GM11168 (cell line): ENCODE measurements at regions not wholly inside any gene's neighbourhood (a gene's known extent, or its start where the extent isn't known, plus 50 kb on each side); places are given as distances from the start of the nearest gene placed in this dataset.

ENCODE experiments used
- in situ Hi-C: fragments of 300-500 bp; cut with MboI; formaldehyde crosslinking; loops from one replicate; pipeline ENCODE4 v1.12.0; 2022; ENCODE audit warnings: low sequenced_read_pairs; ENCODE audit not compliant: unreplicated experiment

DNA sequence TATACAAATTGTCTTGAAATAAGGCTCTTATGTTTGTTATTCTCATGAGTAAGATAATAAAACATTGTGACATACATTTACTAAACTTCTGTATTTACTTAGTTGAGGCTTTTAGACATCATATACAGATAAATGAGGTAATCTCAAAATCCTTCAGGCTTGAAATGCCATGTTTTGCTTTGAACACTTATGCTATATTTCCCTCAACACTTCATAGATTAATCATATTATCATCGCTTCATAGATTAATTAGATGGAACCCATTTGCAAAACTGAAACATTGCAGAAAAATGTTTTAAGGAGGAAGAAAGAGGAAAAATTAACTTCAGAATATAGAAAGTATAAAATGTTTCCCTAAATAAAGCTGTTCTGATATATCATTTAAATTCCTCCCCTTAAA is 165.0 kb upstream of the CNTNAP2 start:
- in situ Hi-C loops = no loop called here

DNA sequence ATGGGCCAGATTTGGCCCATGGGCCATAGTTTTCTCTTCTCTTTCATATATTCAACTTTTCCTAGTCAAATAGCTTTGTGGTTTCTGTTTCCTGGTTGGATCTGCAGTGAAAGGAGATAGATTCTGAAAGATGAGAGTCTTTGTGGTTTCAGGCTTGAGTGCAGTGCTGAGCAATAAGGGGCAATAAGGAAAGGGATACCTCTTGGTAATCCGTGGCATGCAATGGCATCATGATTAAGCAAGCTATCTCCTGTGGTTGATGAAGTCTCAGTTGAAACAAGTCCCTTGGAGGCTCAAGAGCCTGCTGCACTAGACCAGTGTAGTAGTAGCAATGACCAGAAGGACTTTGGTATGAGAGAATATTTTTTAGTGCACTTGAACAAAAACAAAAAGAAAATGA is 187.7 kb upstream of the CNTNAP2 start:
- in situ Hi-C loops = no loop called here

DNA sequence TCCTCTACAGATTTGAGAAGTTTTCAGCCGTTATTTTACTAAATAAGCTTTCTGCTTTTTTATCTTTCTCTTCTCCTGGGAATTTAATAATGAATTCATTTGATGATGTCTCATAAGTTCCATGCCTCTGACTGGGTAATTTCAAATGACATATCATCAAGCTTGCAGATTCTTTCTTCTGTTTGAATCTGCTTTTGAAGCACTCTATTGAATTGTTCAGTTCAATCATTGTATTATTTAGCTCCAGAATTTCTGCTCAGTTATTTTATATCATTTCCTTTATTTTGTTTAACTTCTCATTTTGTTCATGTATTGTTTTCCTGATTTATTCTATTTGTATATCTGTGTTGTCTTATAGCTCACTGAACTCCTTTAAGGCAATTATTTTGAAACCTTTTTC is 196.9 kb upstream of the CNTNAP2 start:
- in situ Hi-C loops = no loop called here

DNA sequence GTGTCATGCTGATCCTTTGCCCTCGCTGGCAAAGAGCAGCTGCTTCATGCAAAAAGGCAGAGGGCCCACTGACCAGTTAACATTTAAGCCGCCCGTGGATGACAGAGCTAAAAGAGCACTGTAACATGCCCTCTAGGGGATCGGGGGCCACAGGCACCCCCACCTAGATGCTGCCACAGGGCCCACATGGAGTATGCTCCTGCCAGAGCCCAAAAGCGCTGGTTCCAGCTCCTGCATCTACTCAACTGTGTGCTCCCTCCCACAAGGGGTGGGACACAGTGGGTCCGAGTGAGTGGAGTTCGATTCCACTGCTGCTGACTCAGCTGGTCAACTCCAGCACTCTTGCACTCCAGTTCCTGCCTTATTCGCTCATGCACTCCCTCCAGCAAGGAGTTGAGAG is 199.8 kb upstream of the CNTNAP2 start:
- in situ Hi-C loops = no loop called here

DNA sequence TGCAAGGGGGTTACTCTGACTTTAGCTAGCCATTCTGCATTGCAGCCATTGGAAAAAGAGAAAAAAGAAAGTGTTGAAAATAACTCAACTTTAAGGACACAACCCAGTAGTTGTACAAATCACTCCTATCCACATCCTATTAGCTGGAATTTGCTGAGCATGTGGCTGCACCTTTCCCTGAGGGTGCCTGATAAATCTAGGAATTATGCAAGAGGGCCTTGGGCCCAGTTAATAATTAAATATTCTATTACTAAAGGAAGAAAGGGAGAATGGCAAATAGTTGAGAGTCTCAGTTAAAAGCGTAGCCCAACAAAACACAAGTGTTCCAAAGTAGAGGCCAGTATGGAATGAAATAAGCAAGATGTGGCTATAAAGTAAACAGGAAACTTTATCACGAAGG is 200.9 kb upstream of the CNTNAP2 start:
- in situ Hi-C loops = no loop called here

DNA sequence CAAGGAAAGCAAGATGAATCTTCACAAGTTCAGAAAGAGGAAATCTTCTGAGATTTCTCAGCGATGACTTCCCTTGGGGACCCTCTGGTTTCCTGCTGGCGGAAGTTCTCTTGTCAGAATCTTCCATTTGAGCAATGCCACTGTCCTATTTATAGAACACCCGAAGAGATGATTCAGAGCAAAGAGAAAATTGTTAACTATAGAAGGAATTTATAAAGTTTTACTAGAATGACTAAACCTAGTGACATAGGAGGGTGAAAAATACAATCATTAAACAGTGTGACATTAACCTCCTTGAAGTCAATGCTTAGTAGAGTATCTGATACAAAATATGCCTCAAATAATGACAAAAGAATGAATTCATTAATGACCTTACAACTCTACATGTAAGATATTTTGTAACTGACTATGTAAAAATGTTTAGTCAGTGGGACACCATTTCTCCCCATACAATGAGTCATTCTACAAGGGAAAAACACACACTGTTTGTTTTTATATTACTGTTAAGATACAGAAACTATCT is 206.5 kb upstream of the CNTNAP2 start:
- in situ Hi-C loops = no loop called here

DNA sequence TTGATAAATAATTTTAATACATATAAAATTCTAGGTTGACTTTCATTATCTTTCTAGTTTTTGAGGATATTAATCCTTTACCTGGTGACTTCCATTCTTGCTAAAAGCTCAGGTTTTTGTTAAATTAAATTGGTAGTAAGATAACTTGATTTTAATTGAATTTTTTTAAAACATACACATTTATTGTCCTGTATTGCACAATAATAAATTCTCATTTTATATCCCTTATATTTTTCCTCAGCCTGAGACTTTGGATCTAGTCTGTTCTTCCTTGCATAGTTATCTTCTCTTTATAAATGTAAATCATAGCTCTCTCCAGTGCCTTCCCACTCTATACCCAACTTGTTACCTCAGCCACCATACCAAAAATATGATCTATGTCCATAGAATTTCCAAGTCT is 212.9 kb upstream of the CNTNAP2 start:
- in situ Hi-C loops = no loop called here

DNA sequence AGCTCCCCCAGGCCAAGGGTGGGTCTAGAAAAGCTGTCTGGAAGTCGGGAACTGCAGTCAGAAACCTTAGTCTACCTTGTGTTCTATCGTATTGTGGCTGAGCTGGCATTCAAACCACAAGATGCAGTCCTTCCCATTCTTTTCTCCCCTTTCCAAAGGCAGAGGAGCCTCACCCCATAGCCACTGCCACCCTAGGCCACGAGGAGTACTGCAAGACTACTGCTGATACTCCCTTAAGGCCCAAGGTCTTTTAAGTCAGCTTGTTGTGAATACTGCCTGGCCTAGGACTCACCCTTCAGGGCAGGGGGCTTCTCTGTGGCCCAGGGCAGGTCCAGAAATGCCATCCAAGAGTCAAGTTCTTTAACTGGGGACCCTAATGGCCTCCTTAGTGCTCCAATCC is 214.5 kb upstream of the CNTNAP2 start:
- in situ Hi-C loops = no loop called here

DNA sequence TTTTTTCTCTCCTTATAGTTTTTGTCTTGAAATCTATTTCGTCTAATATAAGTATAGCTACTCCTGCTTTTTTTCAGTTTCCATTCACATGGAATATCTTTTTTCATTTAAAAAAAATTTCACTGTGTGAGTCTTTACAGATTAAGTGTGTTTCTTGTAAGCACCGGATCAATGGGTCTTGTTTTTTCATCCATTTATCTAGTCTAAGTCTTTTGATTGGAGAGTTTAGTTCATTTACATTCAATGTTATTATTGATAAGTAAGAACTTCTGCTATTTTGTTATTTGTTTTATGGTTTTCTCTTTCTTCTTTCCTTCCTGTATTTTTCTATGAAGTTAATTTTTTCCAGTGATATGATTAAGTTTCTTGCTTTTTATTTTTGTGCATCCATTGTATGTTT is 216.7 kb upstream of the CNTNAP2 start:
- in situ Hi-C loops = no loop called here

DNA sequence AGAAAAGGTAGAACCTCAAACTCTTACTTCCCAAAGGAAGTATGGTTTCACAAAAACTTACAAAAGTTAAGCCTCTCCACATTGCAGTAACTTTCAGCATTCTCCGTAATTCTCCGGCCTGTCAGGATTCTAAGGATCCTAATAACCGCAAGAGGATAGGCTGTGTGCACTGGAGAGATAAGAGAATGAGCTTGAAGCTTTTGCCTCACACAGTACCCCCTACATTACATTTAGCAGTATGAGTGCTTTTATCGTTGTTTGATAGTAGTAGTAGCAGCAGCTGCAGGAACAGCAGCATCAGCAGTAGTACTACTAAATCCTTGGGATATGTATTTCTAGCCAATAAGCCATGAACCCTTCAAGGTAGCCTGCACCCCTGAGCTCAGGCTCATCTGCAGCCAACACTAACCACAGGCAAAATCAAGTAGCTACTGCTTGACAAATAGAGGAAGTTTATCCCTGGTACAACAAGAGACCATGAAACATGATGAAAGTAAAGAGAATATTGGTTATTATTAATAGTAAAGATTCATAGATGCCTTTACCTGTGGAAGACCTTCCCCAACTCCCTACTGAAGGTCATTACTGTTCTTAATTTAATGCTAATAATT is 222.6 kb upstream of the CNTNAP2 start:
- in situ Hi-C loops = no loop called here

DNA sequence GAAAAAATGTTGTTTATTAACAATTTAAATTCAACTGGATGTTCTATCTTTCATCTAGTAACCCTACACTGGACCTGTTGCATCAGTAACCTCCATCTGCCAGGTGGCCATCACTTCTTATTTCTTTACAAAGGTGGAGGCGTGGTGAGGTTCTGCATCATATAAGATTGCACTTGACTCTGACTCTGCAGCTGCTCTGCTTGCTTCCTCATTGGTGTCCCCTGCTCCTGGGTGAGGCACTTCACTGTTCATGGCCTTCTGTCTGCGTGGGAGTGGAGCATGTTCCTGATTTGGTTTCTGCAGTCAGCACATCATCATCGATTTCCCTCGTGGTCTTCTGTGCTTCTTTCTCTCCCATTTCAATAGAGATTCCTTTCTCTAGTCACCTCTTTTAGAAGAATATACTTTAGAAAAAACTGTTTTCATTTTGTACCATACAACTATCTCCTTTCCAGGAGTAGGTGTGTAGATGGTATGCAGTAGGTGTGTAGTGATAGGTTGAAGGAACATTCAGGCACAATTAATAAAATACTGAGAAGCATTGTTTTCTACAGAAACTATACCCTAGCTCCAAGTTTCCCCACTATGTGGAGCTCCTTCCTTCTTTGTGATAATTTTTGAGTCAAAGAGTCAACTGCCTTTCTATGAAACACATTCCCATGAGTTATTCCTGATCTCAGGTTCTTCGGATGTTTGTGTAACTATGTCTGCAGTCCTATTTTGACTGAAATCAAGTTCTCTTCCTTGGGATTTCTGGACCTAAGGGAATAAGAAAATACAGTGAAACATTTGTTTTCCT is 231.7 kb upstream of the CNTNAP2 start:
- in situ Hi-C loops = no loop called here

DNA sequence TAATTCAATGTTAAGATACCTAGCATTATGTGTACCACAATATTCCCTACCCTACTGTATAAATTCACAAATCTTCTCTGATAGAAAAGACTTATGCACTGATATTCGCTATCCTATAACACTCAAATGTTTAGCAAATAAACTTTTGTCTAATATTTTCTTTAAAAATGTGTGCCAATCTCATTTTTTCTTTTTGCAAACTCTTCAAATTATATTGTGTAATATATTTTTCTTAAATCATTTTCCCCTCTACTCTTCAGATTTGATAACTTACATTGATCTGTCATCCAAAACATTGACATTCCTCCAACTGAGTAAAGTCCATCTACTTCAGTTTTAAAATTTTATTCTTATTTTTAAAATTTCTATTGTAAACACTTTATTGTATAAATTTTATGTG is 240.2 kb upstream of the CNTNAP2 start:
- in situ Hi-C loops = no loop called here

DNA sequence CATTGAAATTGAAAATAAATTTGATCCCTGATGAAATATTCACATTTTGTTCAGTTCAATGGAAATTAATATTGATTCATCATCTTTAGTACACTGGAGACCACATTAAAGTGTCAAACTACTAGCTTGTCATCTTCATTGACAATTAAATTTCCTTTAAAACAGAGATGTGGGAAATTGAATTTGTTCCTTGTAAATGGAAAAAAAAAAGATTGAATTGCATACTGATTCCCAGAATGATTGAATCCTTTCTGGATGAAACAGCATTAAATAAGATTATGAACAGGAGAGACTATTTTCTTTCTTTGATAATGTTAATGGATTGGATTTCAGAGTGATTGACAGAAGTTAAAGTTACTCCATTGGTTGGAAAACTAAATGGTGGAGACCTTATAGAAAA is 241.3 kb upstream of the CNTNAP2 start:
- in situ Hi-C loops = no loop called here

DNA sequence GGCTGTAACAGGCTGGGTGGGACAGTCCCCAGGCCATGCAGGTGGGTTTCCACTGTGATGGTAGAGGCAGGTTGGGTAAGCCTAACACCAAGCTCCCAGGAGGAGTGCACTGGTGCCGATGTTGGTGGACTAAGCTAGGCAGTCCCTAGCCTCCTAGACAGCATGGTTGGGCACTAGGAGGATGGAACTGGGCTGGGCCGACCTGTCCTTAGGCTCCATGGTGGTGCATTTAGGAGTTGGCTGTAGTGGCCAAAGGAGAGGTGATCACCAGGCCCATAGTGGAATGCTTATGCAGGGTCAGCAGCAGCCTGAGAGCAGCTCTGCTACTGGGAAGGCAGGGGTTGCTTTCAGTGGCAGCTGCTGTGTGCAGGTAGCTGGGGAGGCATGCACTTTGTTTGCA is 247.7 kb upstream of the CNTNAP2 start:
- in situ Hi-C loops = no loop called here

DNA sequence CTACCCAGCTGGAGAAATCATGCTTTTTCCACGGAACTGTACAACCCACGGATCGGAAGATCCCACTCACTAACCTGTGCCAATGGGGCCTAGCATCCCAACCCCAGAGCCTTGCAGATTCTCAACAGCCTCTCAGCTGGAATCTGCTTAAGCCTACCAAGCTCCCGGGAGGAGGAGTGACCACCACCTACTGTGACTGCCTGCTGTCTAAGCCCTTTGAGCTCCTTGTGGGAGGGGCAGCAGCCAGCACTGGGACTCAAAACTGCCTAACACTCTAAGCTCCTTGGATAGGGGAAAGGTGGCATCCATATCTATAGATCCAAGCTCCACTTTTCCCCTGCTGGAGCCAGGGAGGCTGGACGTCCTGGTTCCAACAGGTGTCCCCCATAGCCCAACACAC is 254.4 kb upstream of the CNTNAP2 start:
- in situ Hi-C loops = no loop called here

DNA sequence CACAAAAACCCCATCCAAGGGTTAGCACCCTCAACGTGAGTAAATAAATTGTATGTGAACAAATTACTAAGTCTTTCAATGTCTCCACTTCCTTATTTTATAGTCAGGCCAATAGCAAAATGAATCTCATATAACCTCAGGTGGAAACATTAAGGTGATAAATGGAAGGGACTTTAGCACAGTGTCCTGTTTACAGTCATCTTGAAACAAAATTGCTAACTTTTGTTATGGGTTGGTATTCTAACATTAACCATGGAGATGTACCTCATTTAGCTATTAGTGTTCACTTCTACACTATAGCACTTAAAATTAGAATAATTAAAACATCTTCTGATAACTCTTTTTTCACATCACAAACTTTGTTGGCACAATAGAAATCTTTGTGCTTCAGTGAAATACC is 255.8 kb upstream of the CNTNAP2 start:
- in situ Hi-C loops = no loop called here

DNA sequence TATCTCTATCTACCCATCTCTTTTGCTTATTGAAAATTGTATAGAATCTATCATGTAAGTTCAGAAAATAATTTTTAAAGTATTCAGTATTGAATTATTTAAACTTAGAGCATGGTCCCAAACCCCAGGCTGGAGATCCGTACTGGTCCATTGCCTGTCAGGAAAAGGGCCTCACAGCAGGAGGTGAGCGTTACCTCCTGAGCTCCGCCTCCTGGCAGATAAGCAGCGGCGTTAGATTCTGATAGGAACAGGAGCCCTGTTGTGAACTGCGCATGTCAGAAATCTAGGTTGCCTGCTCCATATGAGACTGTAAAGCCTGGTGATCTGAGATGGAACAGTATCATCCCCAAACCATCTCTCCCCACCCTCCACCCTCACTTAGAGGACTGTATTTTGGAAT is 266.0 kb upstream of the CNTNAP2 start:
- in situ Hi-C loops = no loop called here

DNA sequence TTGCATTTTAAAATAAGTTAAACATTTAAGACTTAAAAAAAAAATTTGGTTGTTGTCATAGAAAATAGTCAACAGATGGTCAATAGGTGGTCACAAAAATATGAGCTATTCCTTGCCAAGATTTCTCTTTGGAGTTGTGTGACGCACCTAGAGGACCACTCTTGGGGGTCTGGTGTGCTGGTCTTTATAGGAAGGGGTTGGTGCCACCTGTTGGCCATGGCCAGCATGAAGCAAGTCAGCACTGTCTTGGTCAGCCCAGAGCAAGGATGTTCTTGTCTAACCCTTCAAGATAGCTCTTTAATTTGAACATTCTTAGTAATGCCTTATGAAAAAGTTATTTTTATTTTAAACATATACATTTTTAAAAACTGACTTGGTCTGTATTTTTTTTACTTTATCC is 267.9 kb upstream of the CNTNAP2 start:
- in situ Hi-C loops = no loop called here

DNA sequence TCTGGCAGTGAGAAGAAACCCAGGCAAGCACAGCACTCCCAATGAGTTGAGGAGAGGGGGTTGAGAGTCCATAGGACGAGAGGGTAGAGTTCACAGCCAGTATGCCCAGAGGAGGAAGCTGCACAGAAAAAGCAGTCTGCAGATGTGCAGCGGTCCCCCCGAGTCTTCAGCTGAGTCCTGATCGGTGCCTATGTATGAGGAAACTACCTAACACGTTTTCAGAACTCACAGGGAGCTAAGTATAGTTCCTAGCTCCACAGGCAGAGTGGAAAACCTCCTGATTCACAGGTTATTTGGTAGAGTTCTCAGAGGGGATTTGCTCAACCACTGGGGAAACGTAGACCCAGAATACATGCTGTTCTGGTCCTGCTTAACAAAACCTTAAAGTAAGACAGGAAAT is 271.3 kb upstream of the CNTNAP2 start:
- in situ Hi-C loops = no loop called here

DNA sequence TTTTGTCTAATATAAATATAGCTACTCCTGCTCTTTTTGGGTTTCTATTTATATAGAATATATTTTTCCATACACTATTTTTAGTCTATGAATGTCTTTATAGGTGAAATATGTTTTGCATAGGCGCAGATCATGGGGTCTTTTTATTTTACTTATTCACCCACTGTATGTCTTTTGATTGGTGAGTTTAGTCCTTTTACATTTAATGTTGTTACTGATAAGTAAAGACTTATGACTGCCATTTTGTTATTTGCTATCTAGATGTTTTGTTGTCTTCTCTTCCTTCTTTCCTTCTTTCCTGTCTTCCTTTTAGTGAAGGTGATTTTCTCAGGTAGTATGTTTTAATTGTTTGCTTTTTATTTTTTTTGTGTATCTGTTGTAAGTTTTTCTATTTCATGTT is 276.8 kb upstream of the CNTNAP2 start:
- in situ Hi-C loops = no loop called here

DNA sequence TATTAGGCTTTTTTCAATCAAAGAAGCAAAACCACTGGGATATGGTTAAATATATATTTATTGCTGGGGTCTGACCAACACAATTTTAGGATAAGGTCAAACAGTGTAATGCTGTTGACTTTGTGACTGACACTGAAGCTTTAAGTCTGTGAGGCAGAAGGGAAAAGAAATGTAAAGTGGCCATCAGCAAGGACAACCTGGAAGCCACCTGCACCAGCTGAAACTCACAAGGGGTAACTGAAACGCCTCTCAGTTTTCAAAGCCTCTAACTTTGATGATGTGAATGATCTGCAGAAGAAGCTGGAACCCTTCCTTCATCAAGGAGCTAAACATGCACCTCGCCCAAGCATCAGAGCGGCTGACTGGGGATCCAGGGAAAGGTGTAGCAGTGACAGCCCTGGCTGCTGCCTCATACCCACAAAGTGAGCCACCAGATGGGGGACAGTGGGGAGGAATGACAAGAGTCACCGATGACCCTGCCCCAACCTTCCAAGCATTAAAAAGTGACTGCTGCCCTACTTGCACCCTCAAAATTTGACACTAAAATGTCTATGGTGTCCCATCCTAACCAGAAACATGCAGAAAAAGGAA is 284.9 kb upstream of the CNTNAP2 start:
- in situ Hi-C loops = no loop called here

DNA sequence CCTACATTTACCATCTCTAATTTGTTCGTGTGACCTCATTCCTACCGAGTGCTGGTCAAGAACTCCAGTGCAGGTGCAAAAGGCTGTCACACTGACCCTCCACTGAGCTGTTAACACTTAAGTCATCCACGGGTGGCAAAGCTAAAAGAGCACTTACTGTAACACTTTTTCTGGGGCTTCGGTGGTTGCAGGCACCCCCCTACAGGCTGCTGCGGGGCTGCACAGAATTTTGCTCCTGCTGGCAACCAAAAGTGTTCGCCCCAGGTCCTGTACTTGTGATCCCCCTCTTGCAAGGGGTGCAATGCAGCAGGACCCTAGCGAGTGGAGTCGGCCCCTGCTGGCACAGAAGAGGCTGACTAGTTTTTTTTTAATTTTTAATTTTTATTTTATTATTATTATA is 298.9 kb upstream of the CNTNAP2 start:
- in situ Hi-C loops = no loop called here
